Thymus (tissue), 11 donors: ENCODE measurements at regions not wholly inside any gene's neighbourhood (a gene's known extent, or its start where the extent isn't known, plus 50 kb on each side); places are given as distances from the start of the nearest gene placed in this dataset.
"Not testable (repeated sequence)": the region's sequence is repeated elsewhere in the genome, so short reads cannot be mapped to it uniquely, and the experiment has no call there.

Experiments
- DNase-seq, 9 donors: peaks; one replicate each; pipeline ENCODE4 v3.0.0-alpha.2; 2013; ENCODE audit warnings: low spot score in 9 of 9, low read depth in 6 of 9, missing footprints in 1 of 9
- H3K27ac ChIP-seq, 2 donors: one replicate each; pipeline ENCODE4 v1.5.1; 2013; ENCODE audit warnings: control low read depth in 1 of 2, low read depth in 1 of 2, low read length in 1 of 2, mild to moderate bottlenecking in 1 of 2, moderate library complexity in 1 of 2
- H3K27me3 ChIP-seq, 2 donors: one replicate each; pipeline ENCODE4 v1.5.1; 2013; ENCODE audit warnings: low read length in 1 of 2; ENCODE audit not compliant: control insufficient read depth in 2 of 2, insufficient read depth in 1 of 2
- H3K36me3 ChIP-seq, 2 donors: one replicate each; pipeline ENCODE4 v1.5.1; 2013; ENCODE audit warnings: low read length in 1 of 2, mild to moderate bottlenecking in 1 of 2, moderate library complexity in 1 of 2; ENCODE audit not compliant: control insufficient read depth in 2 of 2, insufficient read depth in 2 of 2
- H3K4me1 ChIP-seq, 2 donors: one replicate each; pipeline ENCODE4 v1.5.1; 2013; ENCODE audit warnings: low read length in 2 of 2; ENCODE audit not compliant: control insufficient read depth in 2 of 2, insufficient read depth in 2 of 2
- H3K4me3 ChIP-seq, 2 donors: one replicate each; pipeline ENCODE4 v1.5.1; 2013; ENCODE audit warnings: low read length in 2 of 2, control low read depth in 1 of 2, mild to moderate bottlenecking in 1 of 2
- H3K9me3 ChIP-seq, 2 donors: one replicate each; pipeline ENCODE4 v1.5.1; 2013; ENCODE audit warnings: low read length in 1 of 2, mild to moderate bottlenecking in 1 of 2; ENCODE audit not compliant: control insufficient read depth in 2 of 2, insufficient read depth in 1 of 2
- WGBS: extraction: QIAGEN DNeasy Blood & Tissue Kit; methylation state at CpG from one replicate; pipeline ENCODE4 v1.1.7; 2013; 5-methylcytosine and 5-hydroxymethylcytosine counted together
- donor health status: healthy.

GRCh38 chr4:28004520-28004919, 1143.9 kb downstream of the STIM2 start:
- DNase-seq = no peak
- Histone ChIP-seq H3K4me3 (no peak overlapping the region), H3K4me1 (no peaks in the 10 kb centered on the region), H3K27ac (no peak overlapping the region), H3K36me3 (no peaks in the 10 kb centered on the region), H3K9me3 (peaks cover 0 to 4% of the 10 kb centered on the region in 2 donors), H3K27me3 (no peaks in the 10 kb centered on the region)

- Histone ChIP-seq H3K27ac (no peak overlapping the region), H3K4me3 (no peak overlapping the region), H3K36me3 (no peaks in the 10 kb centered on the region), H3K27me3 (no peaks in the 10 kb centered on the region), H3K9me3 (peaks cover 1 to 4% of the 10 kb centered on the region in 2 donors), H3K4me1 (no peaks in the 10 kb centered on the region)
- whole genome bisulfite sequencing = 97% methylated on average over 12 of the region's 12 CpGs
- DNase-seq = no peak
These were observed 1145.4 kb downstream of the STIM2 start for GRCh38 chr4:28006021-28006420.

DNA sequence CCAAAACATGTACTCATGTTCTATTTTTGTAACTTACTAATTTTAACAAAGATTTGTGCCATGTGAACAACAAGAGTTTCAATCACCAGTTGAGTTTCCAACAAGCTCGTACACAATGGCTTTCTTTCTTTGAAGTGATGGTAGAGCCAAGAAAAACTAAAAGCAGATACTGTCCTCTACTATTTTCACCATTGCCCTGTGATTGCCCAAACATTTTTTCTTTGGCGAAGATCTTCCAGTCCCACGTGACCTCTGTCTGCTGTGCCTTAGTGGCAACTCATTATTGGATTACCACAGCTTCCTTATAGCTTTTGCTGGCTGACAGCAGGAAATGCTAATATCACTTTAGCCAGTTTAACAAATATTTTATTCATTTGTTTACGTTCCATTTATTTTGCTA, 1147.1 kb downstream of the STIM2 start:
- Histone ChIP-seq H3K27ac (no peak overlapping the region), H3K36me3 (no peaks in the 10 kb centered on the region), H3K9me3 (peaks cover 1 to 8% of the 10 kb centered on the region in 2 donors), H3K4me3 (no peak overlapping the region), H3K27me3 (no peaks in the 10 kb centered on the region), H3K4me1 (no peaks in the 10 kb centered on the region)
- WGBS = 83% methylated on average over 4 of the region's 4 CpGs
- DNase-seq = no peak

DNA sequence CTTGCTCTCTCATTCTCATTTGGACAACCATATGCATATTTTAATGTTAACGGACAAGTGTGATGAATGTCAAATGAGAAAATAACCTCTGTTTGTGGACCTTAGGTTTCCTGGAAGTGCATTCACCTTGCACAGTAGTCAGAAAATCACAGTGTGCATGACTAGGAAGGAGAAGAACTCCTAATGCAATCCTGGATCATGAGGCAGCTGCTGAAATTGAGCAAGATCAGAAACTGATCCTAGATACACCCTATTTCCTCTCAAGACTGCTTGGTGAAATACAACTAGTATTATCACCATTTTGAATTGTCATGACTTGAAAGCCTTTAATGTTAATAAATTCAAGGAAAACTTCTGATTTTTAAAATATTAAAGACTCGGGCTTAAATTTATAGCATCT, 1148.9 kb downstream of the STIM2 start:
- peaks cover 3 to 26% of the 10 kb centered on the region in 2 donors for H3K9me3 ChIP-seq
- 92% methylated on average over 2 of the region's 2 CpGs for WGBS
- H3K4me1 ChIP-seq = no peaks in the 10 kb centered on the region
- H3K27me3 ChIP-seq = no peaks in the 10 kb centered on the region
- H3K4me3 ChIP-seq = no peak overlapping the region
- H3K36me3 ChIP-seq = no peaks in the 10 kb centered on the region
- H3K27ac ChIP-seq = no peak overlapping the region
- DNase-seq = no peak

GRCh38 chr4:28010577-28011240, 1150.1 kb downstream of the STIM2 start:
- no peaks in the 10 kb centered on the region for H3K27me3 ChIP-seq
- H3K4me1 ChIP-seq = no peaks in the 10 kb centered on the region
- H3K27ac ChIP-seq = no peak overlapping the region
- no peak overlapping the region for H3K4me3 ChIP-seq
- no peak for DNase-seq
- H3K36me3 ChIP-seq = no peaks in the 10 kb centered on the region
- peaks cover 3 to 29% of the 10 kb centered on the region in 2 donors for H3K9me3 ChIP-seq
- WGBS = 96% methylated on average over 6 of the region's 6 CpGs

DNA sequence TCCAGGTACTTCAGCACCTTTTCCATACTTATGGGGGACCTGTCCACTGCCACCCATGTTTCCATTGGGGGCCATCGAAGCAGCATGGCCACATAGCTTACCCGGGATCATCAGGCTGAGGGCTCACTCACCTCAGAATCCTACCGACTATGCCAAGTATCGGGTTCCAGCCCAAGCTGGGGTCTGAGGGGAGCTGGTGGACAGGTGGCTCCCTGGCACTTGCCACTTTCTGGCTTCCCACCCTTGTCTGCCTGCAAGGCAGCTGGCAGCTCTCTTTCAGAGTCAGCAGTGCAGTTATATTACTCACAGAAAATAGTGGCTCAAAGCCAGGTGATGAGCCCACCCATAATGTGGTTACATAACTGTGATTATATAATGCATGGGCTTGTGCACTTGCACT, 1153.8 kb downstream of the STIM2 start:
- H3K27me3 ChIP-seq = no peaks in the 10 kb centered on the region
- no peaks in the 10 kb centered on the region for H3K36me3 ChIP-seq
- WGBS = 94% methylated on average over 4 of the region's 4 CpGs
- no peak overlapping the region for H3K27ac ChIP-seq
- H3K4me1 ChIP-seq = no peaks in the 10 kb centered on the region
- H3K9me3 ChIP-seq = peaks cover 3 to 25% of the 10 kb centered on the region in 2 donors
- H3K4me3 ChIP-seq = no peak overlapping the region
- DNase-seq = peak in 1 of 9 donors; percentile 0

- Histone ChIP-seq H3K9me3 (peaks cover 2 to 25% of the 10 kb centered on the region in 2 donors), H3K4me3 (no peak overlapping the region), H3K27ac (no peak overlapping the region), H3K4me1 (no peaks in the 10 kb centered on the region), H3K27me3 (no peaks in the 10 kb centered on the region), H3K36me3 (no peaks in the 10 kb centered on the region)
- whole genome bisulfite sequencing = 48% methylated on average over 2 of the region's 2 CpGs
- DNase-seq = no peak
These were observed 1155.4 kb downstream of the STIM2 start for GRCh38 chr4:28015996-28016395.

GRCh38 chr4:28038253-28038652, 1177.6 kb downstream of the STIM2 start:
- H3K27ac ChIP-seq, H3K4me3 ChIP-seq, DNase-seq, H3K4me1 ChIP-seq, H3K27me3 ChIP-seq, H3K36me3 ChIP-seq: not testable (repeated sequence)
- H3K9me3 ChIP-seq = peaks cover 2 to 11% of the 10 kb centered on the region in 2 donors
- WGBS = 62% methylated on average over 6 of the region's 6 CpGs

DNA sequence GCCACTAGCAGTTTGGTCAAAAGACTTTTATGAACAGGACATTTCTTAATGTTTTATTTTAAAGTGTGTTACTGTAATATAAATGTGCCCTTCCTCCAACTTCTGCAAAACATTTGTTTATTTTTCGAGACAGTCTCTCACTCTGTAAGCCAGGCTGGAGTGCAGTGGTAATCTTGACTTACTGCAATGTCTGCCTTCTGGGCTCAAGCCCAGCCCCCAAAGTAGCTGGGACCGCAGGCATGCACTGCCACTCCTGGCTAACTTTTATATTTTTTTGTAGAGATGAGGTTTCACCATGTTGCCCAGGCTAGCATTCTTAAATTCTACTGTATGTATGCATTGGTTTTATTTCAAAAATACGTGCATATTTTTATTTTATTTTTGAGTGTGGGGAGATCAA, 1201.9 kb downstream of the STIM2 start:
- WGBS = 85% methylated on average over 3 of the region's 3 CpGs
- Histone ChIP-seq H3K4me1 (no peaks in the 10 kb centered on the region), H3K27ac (no peak overlapping the region), H3K9me3 (no peaks in the 10 kb centered on the region), H3K4me3 (no peak overlapping the region), H3K27me3 (no peaks in the 10 kb centered on the region), H3K36me3 (no peaks in the 10 kb centered on the region)
- DNase-seq = no peak
